IMR-90 (cell line): ENCODE measurements at regions not wholly inside any gene's neighbourhood (a gene's known extent, or its start where the extent isn't known, plus 50 kb on each side); places are given as distances from the start of the nearest gene placed in this dataset.

Experiments used
- ATAC-seq: fragments of 200-7000 bp; cut with Tn5 transposase; 2 replicates; pipeline ENCODE4 v1.9.1; 2020; ENCODE audit warnings: low read depth, mild to moderate bottlenecking, moderate library complexity
- BruUV-seq: library from RNA; stranded (reverse); fragments of 400-500 nt; replicated peaks from 2 replicates; lab custom pipeline; 2021; lab: Mats Ljungman, UMichigan
- CTCF ChIA-PET: fragments of 300-600 bp; formaldehyde crosslinking; extraction: SDS; loops from one replicate; lab custom pipeline; 2021; ENCODE audit warnings: antibody characterized with exemption; lab: Yijun Ruan, JAX
- POLR2A ChIA-PET: fragments of 300-600 bp; sonication (Branson Sonifier 250); formaldehyde crosslinking; loops from one replicate; lab custom pipeline; 2022; ENCODE audit warnings: antibody characterized with exemption; ENCODE audit not compliant: unreplicated experiment; lab: Charles Lee
- DNase-seq: peaks from one replicate; pipeline ENCODE4 v3.0.0; 2013
- H2AFZ ChIP-seq: replicated peaks from 2 replicates; pipeline ENCODE3; 2013; ENCODE audit warnings: low read length, mild to moderate bottlenecking; ENCODE audit not compliant: poor library complexity
- H2AK5ac ChIP-seq: 2 replicates; pipeline ENCODE4 v1.6.1; 2013; ENCODE audit warnings: low read depth, low read length, inconsistent platforms
- H2AK9ac ChIP-seq: replicated peaks from 2 replicates; pipeline ENCODE3; 2013; ENCODE audit warnings: mild to moderate bottlenecking, low read depth, low read length, moderate library complexity; ENCODE audit not compliant: poor library complexity
- H2BK120ac ChIP-seq: 2 replicates; pipeline ENCODE4 v1.6.1; 2013; ENCODE audit warnings: low read depth, low read length, inconsistent platforms
- H2BK15ac ChIP-seq: 3 replicates; pipeline ENCODE4 v1.6.1; 2013; ENCODE audit warnings: low read depth, low read length, inconsistent platforms
- H2BK20ac ChIP-seq: 2 replicates; pipeline ENCODE4 v1.6.1; 2013; ENCODE audit warnings: low read depth, mild to moderate bottlenecking, inconsistent platforms, low read length, moderate library complexity
- H2BK5ac ChIP-seq: 2 replicates; pipeline ENCODE4 v1.6.1; 2013; ENCODE audit warnings: mild to moderate bottlenecking, low read depth, low read length, inconsistent platforms; ENCODE audit not compliant: poor library complexity, severe bottlenecking
- H3K14ac ChIP-seq: replicated peaks from 2 replicates; pipeline ENCODE4 v1.6.1; 2013; ENCODE audit warnings: low read depth, low read length, inconsistent platforms
- H3K18ac ChIP-seq: 2 replicates; pipeline ENCODE4 v1.6.1; 2013; ENCODE audit warnings: low read depth, low read length, control low read depth
- H3K23ac ChIP-seq: 2 replicates; pipeline ENCODE4 v1.6.1; 2013; ENCODE audit warnings: low read depth, low read length, inconsistent platforms
- H3K27ac ChIP-seq: 2 replicates; pipeline ENCODE4 v1.5.1; 2013; ENCODE audit warnings: mild to moderate bottlenecking, control low read depth, low read length; ENCODE audit not compliant: insufficient read depth
- H3K27me3 ChIP-seq: 2 replicates; pipeline ENCODE4 v1.6.1; 2013; ENCODE audit warnings: low read length; ENCODE audit not compliant: control insufficient read depth, insufficient read depth
- H3K36me3 ChIP-seq: 2 replicates; pipeline ENCODE4 v1.6.1; 2013; ENCODE audit warnings: low read length, mixed read lengths; ENCODE audit not compliant: control insufficient read depth, insufficient read depth
- H3K4ac ChIP-seq: 2 replicates; pipeline ENCODE4 v1.6.1; 2013; ENCODE audit warnings: low read depth, low read length, inconsistent platforms
- H3K4me1 ChIP-seq: 2 replicates; pipeline ENCODE4 v1.6.1; 2013; ENCODE audit warnings: low read length, mixed read lengths; ENCODE audit not compliant: control insufficient read depth, insufficient read depth
- H3K4me2 ChIP-seq: 2 replicates; pipeline ENCODE4 v1.6.1; 2013; ENCODE audit warnings: low read depth, mild to moderate bottlenecking, control low read depth, low read length, moderate library complexity
- H3K4me3 ChIP-seq: 2 replicates; pipeline ENCODE4 v1.5.1; 2013; ENCODE audit warnings: low read depth, mild to moderate bottlenecking, control low read depth, low read length, moderate library complexity; ENCODE audit not compliant: insufficient read depth
- H3K56ac ChIP-seq: 2 replicates; pipeline ENCODE4 v1.6.1; 2013; ENCODE audit warnings: low read length, inconsistent platforms; ENCODE audit not compliant: insufficient read depth; ENCODE audit errors: extremely low read depth
- H3K79me1 ChIP-seq, 2 experiments: 2 replicates each; pipeline ENCODE4 v1.6.1; 2013; ENCODE audit warnings: low read length in 2 of 2, inconsistent platforms in 1 of 2, low read depth in 1 of 2
- H3K9ac ChIP-seq: 2 replicates; pipeline ENCODE4 v1.6.1; 2013; ENCODE audit warnings: low read depth, low read length, control low read depth
- H3K9me1 ChIP-seq: 2 replicates; pipeline ENCODE4 v1.6.1; 2013; ENCODE audit warnings: low read length, inconsistent platforms; ENCODE audit not compliant: insufficient read depth
- H3K9me3 ChIP-seq: 2 replicates; pipeline ENCODE4 v1.6.1; 2013; ENCODE audit warnings: low read length; ENCODE audit not compliant: control insufficient read depth, insufficient read depth
- H4K20me1 ChIP-seq: 2 replicates; pipeline ENCODE4 v1.6.1; 2013; ENCODE audit warnings: low read length, inconsistent platforms; ENCODE audit not compliant: insufficient read depth
- H4K5ac ChIP-seq: 2 replicates; pipeline ENCODE4 v1.6.1; 2013; ENCODE audit warnings: mild to moderate bottlenecking, low read depth, low read length, control low read depth
- H4K8ac ChIP-seq, 2 experiments: 2 replicates each; pipeline ENCODE4 v1.6.1; 2013; ENCODE audit warnings: low read depth in 2 of 2, low read length in 2 of 2, control low read depth in 1 of 2, inconsistent platforms in 1 of 2
- H4K91ac ChIP-seq: 2 replicates; pipeline ENCODE4 v1.6.1; 2013; ENCODE audit warnings: low read depth, low read length, inconsistent platforms; ENCODE audit not compliant: insufficient read depth
- CEBPB ChIP-seq: IDR thresholded peaks from 2 replicates; pipeline ENCODE4 v1.6.1; 2012; ENCODE audit warnings: low read depth, low read length, improper control_type of control experiment
- CHD1 ChIP-seq: IDR thresholded peaks from 2 replicates; pipeline ENCODE4 v1.6.1; 2012; ENCODE audit warnings: low read depth, low read length, improper control_type of control experiment
- CTCF ChIP-seq: conservative IDR thresholded peaks from 2 replicates; pipeline ENCODE4 v1.5.1; 2012; ENCODE audit warnings: mild to moderate bottlenecking, low read depth, low read length, improper control_type of control experiment
- ELK1 ChIP-seq: fragments of 150-350 bp; IDR thresholded peaks from 2 replicates; pipeline ENCODE4 v1.6.1; 2016; ENCODE audit warnings: low read depth, mild to moderate bottlenecking, low read length, moderate library complexity, borderline replicate concordance
- FOS ChIP-seq: fragments of 150-350 bp; IDR thresholded peaks from 2 replicates; pipeline ENCODE4 v1.6.1; 2016; ENCODE audit warnings: low read depth, low read length
- MAFK ChIP-seq: IDR thresholded peaks from 2 replicates; pipeline ENCODE4 v1.6.1; 2012; ENCODE audit warnings: low read depth, low read length, improper control_type of control experiment
- MAZ ChIP-seq: IDR thresholded peaks from 2 replicates; pipeline ENCODE4 v1.6.1; 2012; ENCODE audit warnings: low read depth, mild to moderate bottlenecking, low read length, improper control_type of control experiment, moderate library complexity, borderline replicate concordance
- NFE2L2 ChIP-seq: fragments of 150-350 bp; IDR thresholded peaks from 2 replicates; pipeline ENCODE4 v1.6.1; 2016; ENCODE audit warnings: low read depth, mild to moderate bottlenecking, low read length
- POLR2A ChIP-seq: IDR thresholded peaks from 2 replicates; pipeline ENCODE4 v1.6.1; 2012; ENCODE audit warnings: mild to moderate bottlenecking, low read depth, low read length
- RAD21 ChIP-seq: IDR thresholded peaks from 2 replicates; pipeline ENCODE4 v1.6.1; 2012; ENCODE audit warnings: low read length, improper control_type of control experiment
- RCOR1 ChIP-seq: IDR thresholded peaks from 2 replicates; pipeline ENCODE4 v1.6.1; 2012; ENCODE audit warnings: mild to moderate bottlenecking, low read length, improper control_type of control experiment; ENCODE audit not compliant: insufficient replicate concordance
- RFX5 ChIP-seq: IDR thresholded peaks from 2 replicates; pipeline ENCODE4 v1.8.0; 2012; ENCODE audit warnings: low read depth, mild to moderate bottlenecking, low read length, moderate library complexity
- SMC3 ChIP-seq: fragments of 150-350 bp; IDR thresholded peaks from 2 replicates; pipeline ENCODE4 v1.6.1; 2016; ENCODE audit warnings: low read depth, mild to moderate bottlenecking, antibody characterized with exemption, low read length, moderate library complexity
- USF2 ChIP-seq: fragments of 150-350 bp; IDR thresholded peaks from 2 replicates; pipeline ENCODE4 v1.6.1; 2017; ENCODE audit warnings: mild to moderate bottlenecking, antibody characterized with exemption, low read length, low read depth
- WGBS, 2 experiments: methylation state at CpG; one replicate each; pipeline versions ENCODE4 v1.1.5 to v1.1.7; 2013; ENCODE audit warnings: missing lambda C conversion rate in 2 of 2; ENCODE audit not compliant: insufficient read length in 1 of 2; ENCODE audit errors: extremely low coverage in 2 of 2; 5-methylcytosine and 5-hydroxymethylcytosine counted together
- dilution Hi-C: fragments of 300-500 bp; cut with HindIII; formaldehyde crosslinking; loops from one replicate; pipeline ENCODE4 v1.14.3; 2018; ENCODE audit warnings: low sequenced_read_pairs; ENCODE audit not compliant: unreplicated experiment
- in situ Hi-C: fragments of 300-500 bp; cut with MboI; formaldehyde crosslinking; loops from 3 replicates; pipeline ENCODE4 v1.14.3; 2019; ENCODE audit warnings: low sequenced_read_pairs, inconsistent platforms, mixed read lengths
- intact Hi-C: fragments of 100-400 bp; cut with micrococcal nuclease; formaldehyde crosslinking; loops from 2 replicates; pipeline ENCODE4 v1.10.0; 2022

- H3K79me1 ChIP-seq = no peaks in the 10 kb centered on the region
- no peak overlapping the region for H2AFZ ChIP-seq
- intact Hi-C loops = no loop called here
- WGBS, 2 experiments = no CpG with 5 or more reads among the region's 5 CpGs
- H2BK120ac ChIP-seq = no peak overlapping the region
- POLR2A ChIA-PET = no interaction called here
- ATAC-seq (no peak), DNase-seq (no peak)
- no peaks in the 10 kb centered on the region for H3K36me3 ChIP-seq
- H2BK15ac ChIP-seq = no peak overlapping the region
- H3K23ac ChIP-seq = no peak overlapping the region
- H3K27me3 ChIP-seq = peaks cover 7% of the 10 kb centered on the region
- no peak overlapping the region for H3K4me3 ChIP-seq
- H4K20me1 ChIP-seq = no peaks in the 10 kb centered on the region
- H2BK20ac ChIP-seq = no peak overlapping the region
- H2BK5ac ChIP-seq = no peak overlapping the region
- no peak overlapping the region for H3K4ac ChIP-seq
- H3K14ac ChIP-seq = no peak overlapping the region
- H3K18ac ChIP-seq = no peak overlapping the region; the same call in 1 of the 2 replicates
- H4K91ac ChIP-seq = no peak overlapping the region
- H3K9me3 ChIP-seq = no peaks in the 10 kb centered on the region
- in situ Hi-C loops = no loop called here
- no TSS peak for BruUV-seq
- H3K56ac ChIP-seq = no peak overlapping the region
- no peak overlapping the region for H3K4me2 ChIP-seq
- H2AK9ac ChIP-seq = no peak overlapping the region
- dilution Hi-C loops = no loop called here
- CTCF ChIA-PET = no interaction called here
- H3K27ac ChIP-seq = no peak overlapping the region
- no peak overlapping the region for H4K8ac ChIP-seq
- TF ChIP-seq CEBPB (no peak), USF2 (no peak), RCOR1 (no peak), SMC3 (no peak), RFX5 (no peak), ELK1 (no peak), NFE2L2 (no peak), MAZ (no peak), FOS (no peak), POLR2A (no peak), RAD21 (no peak), MAFK (no peak), CTCF (no peak), CHD1 (no peak)
- H3K9ac ChIP-seq = no peak overlapping the region
- H3K9me1 ChIP-seq = no peaks in the 10 kb centered on the region
- H3K4me1 ChIP-seq = no peaks in the 10 kb centered on the region; the same call in 1 of the 2 replicates
- no peak overlapping the region for H2AK5ac ChIP-seq
- no peak overlapping the region for H4K5ac ChIP-seq
Measured at GRCh38 chr1:232695621-232696385, 65.9 kb upstream of the SIPA1L2 start.
